Calu3 (cell line): ENCODE measurements at regions not wholly inside any gene's neighbourhood (a gene's known extent, or its start where the extent isn't known, plus 50 kb on each side); places are given as distances from the start of the nearest gene placed in this dataset.

ENCODE experiments used
- BruUV-seq: library from RNA; stranded (reverse); fragments of 400-500 nt; replicated peaks from 2 replicates; lab custom pipeline; 2021; lab: Mats Ljungman, UMichigan
- CTCF ChIA-PET: fragments of 300-600 bp; sonication (Branson Sonifier 250); formaldehyde crosslinking; loops from one replicate; lab custom pipeline; 2022; ENCODE audit warnings: antibody characterized with exemption; lab: Charles Lee
- DNase-seq: peaks from one replicate; pipeline ENCODE4 v3.0.0; 2022
- H3K27ac Mint-ChIP-seq: one replicate; pipeline ENCODE4 v1.8.0; 2022; ENCODE audit warnings: mixed read lengths; ENCODE audit not compliant: unreplicated experiment
- H3K27me3 Mint-ChIP-seq: one replicate; pipeline ENCODE4 v1.8.0; 2022; ENCODE audit warnings: mixed read lengths; ENCODE audit not compliant: unreplicated experiment
- H3K36me3 Mint-ChIP-seq: one replicate; pipeline ENCODE4 v1.8.0; 2022; ENCODE audit warnings: mild to moderate bottlenecking, moderate library complexity, mixed read lengths; ENCODE audit not compliant: insufficient read depth, unreplicated experiment
- H3K4me1 Mint-ChIP-seq: one replicate; pipeline ENCODE4 v1.8.0; 2022; ENCODE audit warnings: mild to moderate bottlenecking, low read depth, mixed read lengths; ENCODE audit not compliant: unreplicated experiment
- H3K4me3 Mint-ChIP-seq: one replicate; pipeline ENCODE4 v1.8.0; 2022; ENCODE audit warnings: mild to moderate bottlenecking, low read depth, moderate library complexity, mixed read lengths; ENCODE audit not compliant: unreplicated experiment
- H3K9me3 Mint-ChIP-seq: one replicate; pipeline ENCODE4 v1.8.0; 2022; ENCODE audit warnings: low read depth, mixed read lengths; ENCODE audit not compliant: unreplicated experiment
- CTCF ChIP-seq: fragments of 200-600 bp; IDR thresholded peaks from one replicate; pipeline ENCODE4 v1.8.0; 2022; ENCODE audit warnings: antibody characterized with exemption; ENCODE audit not compliant: unreplicated experiment
- intact Hi-C: fragments of 100-400 bp; cut with micrococcal nuclease; formaldehyde crosslinking; loops from one replicate; pipeline ENCODE4 v1.10.0; 2022; ENCODE audit not compliant: unreplicated experiment

- Mint-ChIP-seq H3K27ac (no peak overlapping the region), H3K4me1 (peaks cover 11% of the 10 kb centered on the region), H3K4me3 (peak overlapping the region; percentile 22), H3K27me3 (no peaks in the 10 kb centered on the region), H3K36me3 (no peaks in the 10 kb centered on the region), H3K9me3 (no peaks in the 10 kb centered on the region)
- intact Hi-C loops: no loop called here
- TF ChIP-seq CTCF: no peak
- BruUV-seq: no TSS peak
- CTCF ChIA-PET: no interaction called here
- DNase-seq: no peak
Observed at GRCh38 chr13:73934771-73935170, 199.4 kb downstream of the KLF12 start.

- H3K27me3 Mint-ChIP-seq: no peaks in the 10 kb centered on the region
- H3K9me3 Mint-ChIP-seq: no peaks in the 10 kb centered on the region
- H3K4me1 Mint-ChIP-seq: peaks cover 11% of the 10 kb centered on the region
- no peak for DNase-seq
- TF ChIP-seq CTCF: no peak
- H3K36me3 Mint-ChIP-seq: no peaks in the 10 kb centered on the region
- CTCF ChIA-PET: no interaction called here
- H3K27ac Mint-ChIP-seq: peak overlapping the region; percentile 43
- no TSS peak for BruUV-seq
- H3K4me3 Mint-ChIP-seq: peak overlapping the region; percentile 22
- intact Hi-C loops: no loop called here
Observed at GRCh38 chr13:73934215-73934641, 200.0 kb downstream of the KLF12 start.

GRCh38 chr13:73933795-73934194, 200.4 kb downstream of the KLF12 start:
- intact Hi-C loops: no loop called here
- Mint-ChIP-seq H3K27me3 (no peaks in the 10 kb centered on the region), H3K27ac (peak overlapping the region; percentile 43), H3K4me3 (no peak overlapping the region), H3K4me1 (peaks cover 11% of the 10 kb centered on the region), H3K36me3 (no peaks in the 10 kb centered on the region), H3K9me3 (no peaks in the 10 kb centered on the region)
- BruUV-seq: no TSS peak
- TF ChIP-seq CTCF: no peak
- CTCF ChIA-PET: no interaction called here
- DNase-seq: no peak

- Mint-ChIP-seq H3K36me3 (no peaks in the 10 kb centered on the region), H3K4me3 (no peak overlapping the region), H3K4me1 (peaks cover 11% of the 10 kb centered on the region), H3K9me3 (no peaks in the 10 kb centered on the region), H3K27me3 (no peaks in the 10 kb centered on the region), H3K27ac (no peak overlapping the region)
- TF ChIP-seq CTCF: no peak
- DNase-seq: no peak
- intact Hi-C loops: no loop called here
- BruUV-seq: no TSS peak
- CTCF ChIA-PET: no interaction called here
Observed at GRCh38 chr13:73932091-73932490, 202.1 kb downstream of the KLF12 start.
